ENCODE measurements at regions not wholly inside any gene's neighbourhood (a gene's known extent, or its start where the extent isn't known, plus 50 kb on each side); places are given as distances from the start of the nearest gene placed in this dataset.

DNA sequence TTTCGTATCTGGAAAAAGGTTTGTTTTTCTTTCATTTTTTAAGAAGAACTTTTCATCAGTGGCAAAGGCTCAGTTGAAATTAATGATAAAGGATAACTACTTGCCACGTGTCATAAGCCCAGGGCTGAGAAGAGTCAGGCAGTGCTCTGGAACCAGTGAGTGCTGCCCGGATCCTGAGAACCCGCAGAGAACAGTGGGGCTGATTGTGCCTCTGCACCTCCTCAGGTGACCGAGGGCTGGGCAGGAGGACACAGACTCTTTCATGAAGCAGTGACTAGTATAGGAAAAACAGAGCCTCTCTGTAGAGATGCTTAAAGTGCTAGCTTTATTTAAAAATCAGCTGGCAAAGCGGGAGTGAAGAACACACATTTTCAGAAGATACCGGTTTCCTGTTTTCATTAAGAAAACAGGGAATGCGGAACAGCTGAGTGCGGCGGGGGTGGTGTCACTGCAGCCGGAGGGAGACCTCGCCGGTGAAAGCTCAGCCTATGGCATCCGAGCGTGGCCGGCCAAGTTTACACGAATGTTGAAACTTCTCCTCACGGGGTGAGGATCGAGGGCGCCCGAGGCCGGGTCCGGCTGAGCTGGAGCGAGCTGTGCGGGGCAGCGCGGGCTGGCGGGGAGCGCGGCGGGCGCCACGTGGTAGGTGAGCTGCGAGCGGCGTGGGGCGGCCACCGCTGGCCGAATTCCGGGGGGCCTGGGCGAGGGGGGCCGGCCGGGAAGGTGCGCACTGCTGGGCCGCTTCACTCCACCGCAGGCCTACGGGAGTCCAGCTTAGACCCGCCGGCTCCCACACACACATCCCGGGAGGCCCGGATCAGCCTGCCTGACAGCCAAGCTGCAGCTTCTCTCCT, 134.7 kb upstream of the DMRT1 start:
- Histone ChIP-seq H3K79me2 (ENCODE audit: insufficient read depth, low read length) (peaks cover 55% of the 10 kb centered on the region), H3K27me3 (ENCODE audit: insufficient read depth, low read length, poor library complexity, severe bottlenecking) (no peaks in the 10 kb centered on the region), H2AFZ (ENCODE audit: low read length) (peak overlapping the region; percentile 72), H3K4me3 (ENCODE audit: low read length, poor library complexity, severe bottlenecking) (peak overlapping the region; percentile 81), H3K9me2 (replicated peaks; ENCODE audit: low read depth, low read length) (no peaks in the 10 kb centered on the region), H3K4me2 (ENCODE audit: low read depth, low read length, poor library complexity, severe bottlenecking) (peak overlapping the region; percentile 91), H3F3A (ENCODE audit: low read depth) (no peaks in the 10 kb centered on the region; the same call in 1 of the 2 replicates), H3K9me3 (ENCODE audit: insufficient read depth, low read depth, low read length) (no peaks in the 10 kb centered on the region), H3K36me3 (ENCODE audit: insufficient read depth, low read length) (peaks cover 6% of the 10 kb centered on the region; the same call in 1 of the 2 replicates), H4K20me1 (ENCODE audit: insufficient read depth, low read length, poor library complexity, severe bottlenecking) (no peaks in the 10 kb centered on the region), H3K4me1 (ENCODE audit: insufficient read depth, low read length, poor library complexity, severe bottlenecking) (peaks cover 48% of the 10 kb centered on the region), H3K9ac (ENCODE audit: low read depth, low read length, poor library complexity, severe bottlenecking) (peak overlapping the region; percentile 83)
- TF ChIP-seq EZH2phosphoT487 (IDR thresholded peaks at IDR 0.05; ENCODE audit: borderline replicate concordance) = no peak
- TF ChIP-seq, protein P1, sequence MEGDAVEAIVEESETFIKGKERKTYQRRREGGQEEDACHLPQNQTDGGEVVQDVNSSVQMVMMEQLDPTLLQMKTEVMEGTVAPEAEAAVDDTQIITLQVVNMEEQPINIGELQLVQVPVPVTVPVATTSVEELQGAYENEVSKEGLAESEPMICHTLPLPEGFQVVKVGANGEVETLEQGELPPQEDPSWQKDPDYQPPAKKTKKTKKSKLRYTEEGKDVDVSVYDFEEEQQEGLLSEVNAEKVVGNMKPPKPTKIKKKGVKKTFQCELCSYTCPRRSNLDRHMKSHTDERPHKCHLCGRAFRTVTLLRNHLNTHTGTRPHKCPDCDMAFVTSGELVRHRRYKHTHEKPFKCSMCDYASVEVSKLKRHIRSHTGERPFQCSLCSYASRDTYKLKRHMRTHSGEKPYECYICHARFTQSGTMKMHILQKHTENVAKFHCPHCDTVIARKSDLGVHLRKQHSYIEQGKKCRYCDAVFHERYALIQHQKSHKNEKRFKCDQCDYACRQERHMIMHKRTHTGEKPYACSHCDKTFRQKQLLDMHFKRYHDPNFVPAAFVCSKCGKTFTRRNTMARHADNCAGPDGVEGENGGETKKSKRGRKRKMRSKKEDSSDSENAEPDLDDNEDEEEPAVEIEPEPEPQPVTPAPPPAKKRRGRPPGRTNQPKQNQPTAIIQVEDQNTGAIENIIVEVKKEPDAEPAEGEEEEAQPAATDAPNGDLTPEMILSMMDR (conservative IDR thresholded peaks at IDR 0.05; ENCODE audit: low read length) = no peak

DNA sequence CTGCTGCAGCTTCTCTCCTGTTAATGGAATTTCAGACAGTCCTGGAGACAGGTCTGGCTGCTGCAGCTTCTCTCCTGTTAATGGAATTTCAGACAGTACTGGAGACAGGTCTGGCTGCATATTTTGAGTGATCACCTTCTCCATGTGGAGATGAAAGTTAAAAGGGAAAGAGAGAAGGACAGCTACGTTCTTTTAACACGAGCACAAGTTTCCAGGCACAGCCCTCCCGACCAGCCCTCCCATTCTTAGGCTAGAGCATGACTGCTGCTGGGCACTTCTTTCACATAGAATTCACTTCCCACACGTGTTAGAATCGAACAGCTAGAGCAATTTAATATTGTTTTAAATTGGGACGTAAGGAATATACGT, 133.3 kb upstream of the DMRT1 start:
- Histone ChIP-seq H3K4me3 (ENCODE audit: low read length, poor library complexity, severe bottlenecking) (peak overlapping the region; percentile 79), H3K4me2 (ENCODE audit: low read depth, low read length, poor library complexity, severe bottlenecking) (peak overlapping the region; percentile 99), H3F3A (ENCODE audit: low read depth) (no peaks in the 10 kb centered on the region; the same call in 1 of the 2 replicates), H3K27me3 (ENCODE audit: insufficient read depth, low read length, poor library complexity, severe bottlenecking) (no peaks in the 10 kb centered on the region), H3K9ac (ENCODE audit: low read depth, low read length, poor library complexity, severe bottlenecking) (peak overlapping the region; percentile 85), H2AFZ (ENCODE audit: low read length) (no peak overlapping the region), H3K9me3 (ENCODE audit: insufficient read depth, low read depth, low read length) (no peaks in the 10 kb centered on the region), H4K20me1 (ENCODE audit: insufficient read depth, low read length, poor library complexity, severe bottlenecking) (no peaks in the 10 kb centered on the region), H3K36me3 (ENCODE audit: insufficient read depth, low read length) (peaks cover 13% of the 10 kb centered on the region; the same call in 1 of the 2 replicates), H3K9me2 (replicated peaks; ENCODE audit: low read depth, low read length) (no peaks in the 10 kb centered on the region), H3K79me2 (ENCODE audit: insufficient read depth, low read length) (peaks cover 69% of the 10 kb centered on the region), H3K4me1 (ENCODE audit: insufficient read depth, low read length, poor library complexity, severe bottlenecking) (peaks cover 61% of the 10 kb centered on the region)
- TF ChIP-seq EZH2phosphoT487 (IDR thresholded peaks at IDR 0.05; ENCODE audit: borderline replicate concordance) = no peak
- TF ChIP-seq, protein P1 (conservative IDR thresholded peaks at IDR 0.05; ENCODE audit: low read length) = no peak

DNA sequence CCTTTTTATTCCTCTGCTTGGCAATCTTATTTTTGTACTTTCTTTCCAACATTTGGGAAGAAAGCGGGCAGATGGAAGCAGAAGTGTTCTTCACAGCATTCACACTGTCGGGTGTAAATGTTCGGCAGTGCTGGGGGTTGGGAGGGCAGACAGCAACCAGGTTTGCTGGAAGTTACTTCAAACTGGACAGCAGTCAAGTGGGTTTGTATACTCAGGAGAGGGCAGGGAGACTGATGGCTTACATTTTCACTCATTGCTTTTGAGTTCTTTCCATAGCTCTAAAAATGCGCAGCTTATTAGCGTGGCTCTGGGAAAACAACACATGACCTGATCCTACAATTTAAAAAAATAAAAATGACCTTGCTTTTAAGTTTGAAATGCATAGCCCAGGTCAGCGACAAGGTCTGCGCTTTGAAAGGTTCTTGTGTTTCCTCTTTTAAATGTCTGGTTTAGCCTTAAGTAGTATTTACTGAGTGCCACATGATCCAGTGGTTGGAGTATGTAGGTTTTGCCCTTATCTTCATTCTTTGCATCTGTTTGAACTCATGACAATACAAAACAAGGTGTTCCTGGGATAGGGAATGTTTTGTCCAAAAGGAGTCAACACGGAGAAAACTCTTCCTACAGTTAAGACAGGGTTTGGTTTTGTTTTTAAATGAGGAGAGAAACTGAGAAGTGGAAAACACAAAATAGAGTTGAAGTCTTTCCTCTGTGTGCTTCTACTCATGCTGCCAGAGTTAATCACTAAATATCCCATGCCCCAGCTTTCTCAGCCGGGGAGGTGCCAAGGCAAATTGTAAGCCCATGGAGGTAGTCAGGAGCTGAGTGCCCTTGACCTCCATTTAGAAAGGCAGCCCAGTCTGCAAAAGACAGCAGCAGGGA, 132.7 kb upstream of the DMRT1 start:
- TF ChIP-seq, protein P1 (conservative IDR thresholded peaks at IDR 0.05; ENCODE audit: low read length) = no peak
- no peak for TF ChIP-seq EZH2phosphoT487 (IDR thresholded peaks at IDR 0.05; ENCODE audit: borderline replicate concordance)
- H3K27me3 ChIP-seq (ENCODE audit: insufficient read depth, low read length, poor library complexity, severe bottlenecking) = no peaks in the 10 kb centered on the region
- no peak overlapping the region for H2AFZ ChIP-seq (ENCODE audit: low read length)
- peaks cover 13% of the 10 kb centered on the region; the same call in 1 of the 2 replicates for H3K36me3 ChIP-seq (ENCODE audit: insufficient read depth, low read length)
- no peaks in the 10 kb centered on the region for H4K20me1 ChIP-seq (ENCODE audit: insufficient read depth, low read length, poor library complexity, severe bottlenecking)
- H3K9me2 ChIP-seq (replicated peaks; ENCODE audit: low read depth, low read length) = no peaks in the 10 kb centered on the region
- peaks cover 75% of the 10 kb centered on the region for H3K79me2 ChIP-seq (ENCODE audit: insufficient read depth, low read length)
- H3K9me3 ChIP-seq (ENCODE audit: insufficient read depth, low read depth, low read length) = no peaks in the 10 kb centered on the region
- H3F3A ChIP-seq (ENCODE audit: low read depth) = no peaks in the 10 kb centered on the region; the same call in 1 of the 2 replicates
- peak overlapping the region; percentile 99 for H3K4me2 ChIP-seq (ENCODE audit: low read depth, low read length, poor library complexity, severe bottlenecking)
- peak overlapping the region; percentile 85 for H3K9ac ChIP-seq (ENCODE audit: low read depth, low read length, poor library complexity, severe bottlenecking)
- peaks cover 67% of the 10 kb centered on the region for H3K4me1 ChIP-seq (ENCODE audit: insufficient read depth, low read length, poor library complexity, severe bottlenecking)
- H3K4me3 ChIP-seq (ENCODE audit: low read length, poor library complexity, severe bottlenecking) = peak overlapping the region; percentile 79
